K562 (cell line): ENCODE measurements at regions not wholly inside any gene's neighbourhood (a gene's known extent, or its start where the extent isn't known, plus 50 kb on each side); places are given as distances from the start of the nearest gene placed in this dataset.

Source experiments
- CEBPB ChIP-seq: fragments of 450-650 bp; IDR thresholded peaks from 2 replicates; pipeline ENCODE4 v1.6.1; 2016; ENCODE audit warnings: missing genetic modification characterization, missing compliant biosample characterization
- FOXJ2 ChIP-seq: fragments of 200-800 bp; sonication (Bioruptor generic); IDR thresholded peaks from 2 replicates; pipeline ENCODE4 v1.6.1; 2016; ENCODE audit warnings: missing genetic modification characterization, missing compliant biosample characterization
- NRF1 ChIP-seq, 2 experiments: fragments of 450-650 bp; IDR thresholded peaks in 1 of 2; conservative IDR thresholded peaks in 1 of 2; 2 replicates each; pipeline ENCODE4 v1.6.1; 2014; ENCODE audit warnings: mild to moderate bottlenecking in 2 of 2
- POLR2AphosphoS5 ChIP-seq: IDR thresholded peaks from 2 replicates; pipeline ENCODE4 v1.6.1; 2011; ENCODE audit warnings: mild to moderate bottlenecking, low read depth, low read length, moderate library complexity; ENCODE audit not compliant: control insufficient read depth, insufficient read depth
- SREBF1 ChIP-seq: fragments of 150-350 bp; IDR thresholded peaks from 2 replicates; pipeline ENCODE4 v1.6.1; 2014; ENCODE audit warnings: antibody characterized with exemption, low read depth, low read length, borderline replicate concordance
- THAP12 ChIP-seq: fragments of 250-450 bp; sonication (Bioruptor Pico); IDR thresholded peaks from 2 replicates; pipeline ENCODE4 v1.9.0; 2021; ENCODE audit warnings: mild to moderate bottlenecking, inconsistent platforms
- ZBTB26 ChIP-seq: fragments of 450-650 bp; formaldehyde crosslinking; IDR thresholded peaks from 2 replicates; pipeline ENCODE4 v1.4.0; 2022; ENCODE audit warnings: missing genetic modification characterization
- ZNF274 ChIP-seq: IDR thresholded peaks from 2 replicates; pipeline ENCODE4 v1.6.1; 2011; ENCODE audit warnings: low read depth, mild to moderate bottlenecking, low read length, moderate library complexity, borderline replicate concordance
- ZNF707 ChIP-seq: fragments of 250-450 bp; sonication (Bioruptor Pico); conservative IDR thresholded peaks from 2 replicates; pipeline ENCODE4 v1.8.0; 2022; ENCODE audit warnings: inconsistent platforms, mild to moderate bottlenecking, moderate library complexity

- no peak for TF ChIP-seq THAP12 (CRISPR knock-in tag)
- TF ChIP-seq FOXJ2 (tag) = no peak
- no peak for TF ChIP-seq SREBF1
- no peak for TF ChIP-seq POLR2AphosphoS5
- no peak for TF ChIP-seq ZNF274
- no peak for TF ChIP-seq CEBPB (tag)
- TF ChIP-seq NRF1 (conservative IDR thresholded peaks at IDR 0.05 in 1 of 2, IDR thresholded peaks at IDR 0.05 in 1 of 2) = no peak
- no peak for TF ChIP-seq ZNF707 (CRISPR knock-in tag)
- TF ChIP-seq ZBTB26 (CRISPR knock-in tag) = no peak
These were observed 363.5 kb upstream of the PRICKLE1 start for GRCh38 chr12:42953021-42953420.
